ENCODE measurements at regions not wholly inside any gene's neighbourhood (a gene's known extent, or its start where the extent isn't known, plus 50 kb on each side); places are given as distances from the start of the nearest gene placed in this dataset.

GRCh38 chr2:215780907-215781685, 232.3 kb downstream of the MREG start:
- H3K36me3 ChIP-seq (replicated peaks in 1 of 2; ENCODE audit: control extremely low read depth in 1 of 2, control insufficient read depth in 1 of 2, extremely low read depth in 1 of 2, insufficient read depth in 2 of 2, low read length in 1 of 2), result no peaks in the 10 kb centered on the region
- Mint-ChIP-seq H3K27ac (no peak overlapping the region), H3K4me1 (no peaks in the 10 kb centered on the region), H3K9me3 (ENCODE audit: insufficient read depth) (no peaks in the 10 kb centered on the region), H3K27me3 (peaks cover 26% of the 10 kb centered on the region), H3K4me3 (no peak overlapping the region)
- no peak overlapping the region for H3K4me3 ChIP-seq (ENCODE audit: control extremely low read depth in 1 of 5, extremely low read depth in 1 of 5, insufficient read depth in 1 of 5, low read depth in 2 of 5, low read length in 4 of 5)
- H3K4me1 ChIP-seq (ENCODE audit: control insufficient read depth in 2 of 2, insufficient read depth in 2 of 2, low read length in 2 of 2), result no peaks in the 10 kb centered on the region
- ChIA-PET CTCF (no interaction called here), POLR2A (no interaction called here)
- H4K20me1 ChIP-seq (ENCODE audit: control insufficient read depth, insufficient read depth, low read length, poor library complexity, severe bottlenecking), result no peaks in the 10 kb centered on the region
- no peak for DNase-seq
- no CpG with 5 or more reads among the region's 3 CpGs for WGBS (ENCODE audit: insufficient coverage)
- H3K4me2 ChIP-seq (replicated peaks; ENCODE audit: low read depth, low read length, poor library complexity, severe bottlenecking), result no peak overlapping the region
- no peak overlapping the region for H3K27ac ChIP-seq (ENCODE audit: low read length in 2 of 2)
- intact Hi-C loops (cut with micrococcal nuclease), result no loop called here
- no peaks in the 10 kb centered on the region for H3K9me3 ChIP-seq (ENCODE audit: control extremely low read depth in 1 of 3, control insufficient read depth in 2 of 3, insufficient read depth in 1 of 3, low read length in 2 of 3)
- H3K79me2 ChIP-seq (ENCODE audit: control insufficient read depth, insufficient read depth, low read length), result no peaks in the 10 kb centered on the region
- no peak for TF ChIP-seq EZH2 (IDR thresholded peaks at IDR 0.05; ENCODE audit: borderline replicate concordance, insufficient read depth, low read depth, low read length, poor library complexity, severe bottlenecking)
- no peak for TF ChIP-seq CTCF (IDR thresholded peaks at IDR 0.05)
- H3K27me3 ChIP-seq (replicated peaks in 1 of 4; ENCODE audit: control extremely low read depth in 1 of 4, control insufficient read depth in 3 of 4, insufficient read depth in 4 of 4, low read length in 3 of 4), result peaks cover 0 to 10% (median 0%) of the 10 kb centered on the region in 4 experiments
- no peak overlapping the region for H2AFZ ChIP-seq (ENCODE audit: insufficient read depth, low read depth, low read length, poor library complexity, severe bottlenecking)
- ATAC-seq (ENCODE audit: low read depth), result no peak
- no peak overlapping the region for H3K9ac ChIP-seq (ENCODE audit: low read length)

DNA sequence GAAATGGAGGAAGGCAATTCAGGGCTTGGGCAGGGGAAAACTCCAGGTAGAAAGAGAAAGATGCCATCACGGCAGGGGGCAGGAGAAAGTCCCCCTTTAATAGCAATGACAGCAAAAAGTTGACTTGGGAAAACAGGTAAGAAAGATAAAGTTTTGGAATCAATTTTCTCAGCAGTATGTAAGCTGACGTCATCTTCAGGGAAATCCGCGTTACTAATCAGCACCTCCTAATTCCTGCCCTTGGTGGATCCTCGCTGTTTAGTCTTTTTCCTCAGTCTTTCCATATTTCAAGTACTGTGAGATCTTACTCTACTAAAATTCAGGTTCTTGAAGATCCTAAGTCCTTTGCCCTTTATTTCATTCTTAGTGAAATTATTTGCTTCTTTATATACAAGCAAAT, 233.0 kb downstream of the MREG start:
- no peak overlapping the region for H3K9ac ChIP-seq (ENCODE audit: low read length)
- Mint-ChIP-seq H3K4me3 (no peak overlapping the region), H3K4me1 (no peaks in the 10 kb centered on the region), H3K27me3 (peaks cover 30% of the 10 kb centered on the region), H3K9me3 (ENCODE audit: insufficient read depth) (no peaks in the 10 kb centered on the region), H3K27ac (no peak overlapping the region)
- no peak overlapping the region for H2AFZ ChIP-seq (ENCODE audit: insufficient read depth, low read depth, low read length, poor library complexity, severe bottlenecking)
- DNase-seq (no peak), ATAC-seq (ENCODE audit: low read depth) (no peak)
- intact Hi-C loops (cut with micrococcal nuclease), result no loop called here
- no peaks in the 10 kb centered on the region for H4K20me1 ChIP-seq (ENCODE audit: control insufficient read depth, insufficient read depth, low read length, poor library complexity, severe bottlenecking)
- H3K4me1 ChIP-seq (ENCODE audit: control insufficient read depth in 2 of 2, insufficient read depth in 2 of 2, low read length in 2 of 2), result no peaks in the 10 kb centered on the region
- no peak overlapping the region for H3K4me2 ChIP-seq (replicated peaks; ENCODE audit: low read depth, low read length, poor library complexity, severe bottlenecking)
- H3K27me3 ChIP-seq (replicated peaks in 1 of 4; ENCODE audit: control extremely low read depth in 1 of 4, control insufficient read depth in 3 of 4, insufficient read depth in 4 of 4, low read length in 3 of 4), result peaks cover 0 to 10% (median 0%) of the 10 kb centered on the region in 4 experiments
- H3K36me3 ChIP-seq (replicated peaks in 1 of 2; ENCODE audit: control extremely low read depth in 1 of 2, control insufficient read depth in 1 of 2, extremely low read depth in 1 of 2, insufficient read depth in 2 of 2, low read length in 1 of 2), result no peaks in the 10 kb centered on the region
- H3K9me3 ChIP-seq (ENCODE audit: control extremely low read depth in 1 of 3, control insufficient read depth in 2 of 3, insufficient read depth in 1 of 3, low read length in 2 of 3), result no peaks in the 10 kb centered on the region
- H3K27ac ChIP-seq (ENCODE audit: low read length in 2 of 2), result no peak overlapping the region
- POLR2A ChIA-PET, result no interaction called here
- TF ChIP-seq CTCF (IDR thresholded peaks at IDR 0.05) (no peak), EZH2 (IDR thresholded peaks at IDR 0.05; ENCODE audit: borderline replicate concordance, insufficient read depth, low read depth, low read length, poor library complexity, severe bottlenecking) (no peak)
- no peaks in the 10 kb centered on the region for H3K79me2 ChIP-seq (ENCODE audit: control insufficient read depth, insufficient read depth, low read length)
- H3K4me3 ChIP-seq (ENCODE audit: control extremely low read depth in 1 of 5, extremely low read depth in 1 of 5, insufficient read depth in 1 of 5, low read depth in 2 of 5, low read length in 4 of 5), result no peak overlapping the region
- 89% methylated on average over 4 of the region's 5 CpGs for WGBS (ENCODE audit: insufficient coverage)
- CTCF ChIA-PET, result no interaction called here
